HG03045 (cell line): ENCODE measurements at regions not wholly inside any gene's neighbourhood (a gene's known extent, or its start where the extent isn't known, plus 50 kb on each side); places are given as distances from the start of the nearest gene placed in this dataset.

ENCODE experiments used
- ATAC-seq: cut with Tn5 transposase; IDR thresholded peaks from one replicate; pipeline ENCODE4 v1.9.1; 2021; ENCODE audit warnings: mild to moderate bottlenecking, moderate library complexity; ENCODE audit not compliant: unreplicated experiment

- ATAC-seq: peak; percentile 98
These were observed 286.2 kb upstream of the TRIB2 start for GRCh38 chr2:12430407-12431133.

DNA sequence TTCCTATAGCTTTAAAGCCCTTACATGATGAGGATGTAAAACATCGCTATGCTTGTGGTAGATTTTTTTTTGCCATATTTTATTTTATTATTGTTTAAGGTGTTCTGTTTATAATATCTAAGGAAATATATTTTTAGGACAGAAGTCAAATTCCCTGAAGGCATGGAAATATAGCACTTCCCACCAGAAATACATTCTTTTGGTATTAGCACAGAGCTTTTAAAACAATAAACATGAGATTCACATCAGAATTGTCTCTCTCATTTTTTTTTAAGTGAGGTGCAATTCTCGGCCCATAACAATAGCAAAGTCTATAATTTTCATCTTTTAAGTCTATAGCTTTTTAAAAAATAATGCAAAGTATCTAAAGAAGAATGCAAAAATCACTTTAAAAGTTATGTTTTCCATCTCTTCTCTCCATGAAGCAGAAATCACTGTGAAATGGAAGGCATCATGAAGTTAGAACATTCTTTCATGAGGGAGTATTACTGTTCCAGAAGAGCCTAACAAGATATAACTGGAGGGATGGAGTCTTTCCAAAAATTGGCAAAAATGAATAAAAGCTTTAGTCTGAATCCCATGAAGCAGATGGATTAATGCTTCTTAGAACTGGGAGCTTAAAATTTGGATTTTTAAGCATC is 283.6 kb upstream of the TRIB2 start:
- ATAC-seq: no peak

GRCh38 chr2:12433626-12433990 is 283.1 kb upstream of the TRIB2 start:
- ATAC-seq: no peak

GRCh38 chr2:12434630-12435098 is 282.1 kb upstream of the TRIB2 start:
- ATAC-seq: no peak

- no peak for ATAC-seq
These were observed 281.1 kb upstream of the TRIB2 start for GRCh38 chr2:12435430-12436222.

DNA sequence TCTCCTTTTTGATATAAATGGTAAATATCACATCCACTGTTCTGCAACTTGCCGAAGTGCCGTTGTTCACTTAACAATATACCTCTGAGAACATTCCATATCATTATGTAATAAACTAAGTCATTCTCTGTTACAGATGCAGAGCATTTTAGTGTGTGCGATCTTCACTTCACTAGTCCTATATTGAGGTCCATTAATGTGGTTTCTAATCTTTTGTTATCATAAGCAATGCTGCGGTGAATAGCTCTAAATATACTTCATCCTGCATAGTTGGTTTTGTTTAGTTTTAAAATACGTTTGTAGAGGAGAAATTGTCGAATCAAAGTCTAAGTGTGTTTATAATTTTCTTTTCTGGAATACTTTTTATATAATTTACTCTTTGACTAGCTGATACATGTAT is 280.3 kb upstream of the TRIB2 start:
- no peak for ATAC-seq

- ATAC-seq: no peak
These were observed 279.7 kb upstream of the TRIB2 start for GRCh38 chr2:12436935-12437561.

- no peak for ATAC-seq
These were observed 276.0 kb upstream of the TRIB2 start for GRCh38 chr2:12440731-12441130.

GRCh38 chr2:12441750-12442475 is 274.8 kb upstream of the TRIB2 start:
- no peak for ATAC-seq

DNA sequence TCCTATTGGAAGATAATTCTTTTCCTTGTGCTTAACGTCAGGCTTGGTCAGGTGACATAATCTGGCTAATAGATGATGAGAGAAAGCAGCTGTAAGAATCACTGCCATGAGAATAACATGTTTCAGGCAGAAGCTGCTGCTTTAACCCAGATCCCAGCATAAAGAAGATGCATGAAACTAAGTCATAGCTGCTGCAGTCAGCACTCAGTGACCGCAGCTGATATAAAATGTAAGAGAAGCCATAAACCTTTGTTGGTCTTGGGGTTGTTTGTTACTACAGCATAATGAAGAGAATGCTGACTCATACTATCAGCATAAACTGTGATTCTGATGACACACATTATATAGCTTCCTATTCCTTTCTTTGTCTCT is 274.3 kb upstream of the TRIB2 start:
- ATAC-seq: no peak

- ATAC-seq: no peak
These were observed 267.8 kb upstream of the TRIB2 start for GRCh38 chr2:12448846-12449505.

GRCh38 chr2:12451726-12452125 is 265.0 kb upstream of the TRIB2 start:
- ATAC-seq: no peak

DNA sequence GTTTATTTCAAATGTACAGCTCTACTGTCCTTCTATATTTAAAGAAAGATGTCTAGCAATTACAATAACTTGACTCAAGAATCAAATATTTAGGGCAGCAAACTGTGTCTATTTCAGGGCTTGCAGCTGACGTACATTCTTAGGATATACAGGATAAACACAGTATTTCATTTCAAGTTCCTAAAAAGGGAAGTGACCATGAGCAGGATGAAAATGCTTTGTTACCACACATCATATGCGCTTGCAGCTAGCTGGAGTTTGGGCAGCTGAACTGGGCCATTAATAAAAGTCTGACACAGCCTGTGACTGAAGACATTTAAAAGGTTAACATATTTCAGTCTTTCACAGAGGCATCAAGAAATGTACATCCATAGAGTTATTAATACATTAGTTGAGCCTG is 264.6 kb upstream of the TRIB2 start:
- ATAC-seq: no peak

DNA sequence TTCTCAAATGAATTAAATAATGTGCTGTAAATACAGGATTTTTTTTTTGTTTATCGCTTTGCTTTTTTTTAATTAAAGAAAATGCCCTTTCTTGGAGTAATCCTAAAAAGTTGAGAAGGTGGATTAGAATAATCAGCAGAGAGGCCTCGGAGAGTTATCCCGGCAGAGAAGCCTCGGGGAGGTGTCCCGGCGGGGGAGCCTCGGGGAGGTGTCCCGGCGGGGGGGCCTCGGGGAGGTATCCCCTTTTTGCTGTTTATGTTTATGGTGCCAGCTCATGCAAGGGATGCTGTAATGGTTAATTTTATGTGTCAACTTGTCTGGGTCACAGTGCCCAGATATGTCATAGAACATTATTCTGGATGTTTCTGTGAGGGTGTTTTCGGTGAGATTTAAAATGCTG is 263.0 kb upstream of the TRIB2 start:
- ATAC-seq: no peak

DNA sequence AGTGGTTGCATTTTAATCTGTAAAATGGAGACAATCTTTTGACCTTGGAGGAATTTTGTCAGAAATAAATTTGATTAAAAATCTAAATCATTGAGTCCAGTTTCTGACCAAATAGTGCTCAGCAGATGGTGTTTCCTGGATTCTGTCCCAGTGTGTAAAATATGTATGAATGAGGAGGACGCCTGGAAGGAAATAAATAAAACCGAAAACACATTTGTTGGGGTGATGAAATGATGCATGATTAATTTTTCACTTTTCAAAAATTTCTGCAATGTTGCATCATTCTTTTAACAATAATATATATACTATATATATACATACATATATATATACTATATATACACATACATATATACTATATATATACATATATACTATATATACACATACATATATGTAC is 261.1 kb upstream of the TRIB2 start:
- ATAC-seq: no peak

GRCh38 chr2:12456293-12457106 is 260.2 kb upstream of the TRIB2 start:
- ATAC-seq: peak; percentile 93

DNA sequence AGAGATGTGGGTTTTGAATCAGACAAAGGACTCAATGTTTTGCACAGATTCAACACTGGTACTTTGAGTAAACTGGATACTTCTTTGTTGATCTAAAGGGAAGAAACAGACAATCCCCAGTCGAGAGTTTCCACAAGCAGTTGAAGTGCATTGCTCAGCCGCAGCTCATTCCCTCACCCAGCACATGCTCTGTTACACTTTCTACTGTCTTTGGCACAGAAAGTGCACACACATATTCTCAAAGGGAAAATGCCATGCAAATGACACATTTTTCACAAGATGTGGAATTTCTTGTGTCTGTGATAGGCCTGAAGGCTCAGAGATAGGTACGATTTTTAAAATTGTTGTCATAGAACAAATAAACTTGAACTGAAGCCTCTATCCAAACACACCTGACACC is 258.9 kb upstream of the TRIB2 start:
- no peak for ATAC-seq

DNA sequence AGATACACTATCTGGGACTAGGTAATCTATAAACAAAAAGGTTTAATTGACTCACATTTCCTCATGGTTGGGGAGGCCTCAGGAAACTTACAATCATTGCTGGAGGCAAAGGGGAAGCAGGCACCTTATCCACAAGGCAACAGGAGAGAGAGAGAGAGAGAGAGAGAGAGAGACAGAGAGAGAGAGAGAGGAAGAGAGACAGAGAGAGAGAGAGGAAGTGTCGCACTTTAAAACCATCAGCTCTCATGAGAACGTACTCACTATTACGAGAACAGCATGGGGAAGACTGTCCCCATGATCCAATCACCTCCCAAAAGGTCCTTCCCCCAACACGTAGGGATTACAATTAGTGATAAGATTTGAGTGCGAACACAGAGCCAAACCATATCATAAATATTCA is 253.5 kb upstream of the TRIB2 start:
- ATAC-seq: no peak

DNA sequence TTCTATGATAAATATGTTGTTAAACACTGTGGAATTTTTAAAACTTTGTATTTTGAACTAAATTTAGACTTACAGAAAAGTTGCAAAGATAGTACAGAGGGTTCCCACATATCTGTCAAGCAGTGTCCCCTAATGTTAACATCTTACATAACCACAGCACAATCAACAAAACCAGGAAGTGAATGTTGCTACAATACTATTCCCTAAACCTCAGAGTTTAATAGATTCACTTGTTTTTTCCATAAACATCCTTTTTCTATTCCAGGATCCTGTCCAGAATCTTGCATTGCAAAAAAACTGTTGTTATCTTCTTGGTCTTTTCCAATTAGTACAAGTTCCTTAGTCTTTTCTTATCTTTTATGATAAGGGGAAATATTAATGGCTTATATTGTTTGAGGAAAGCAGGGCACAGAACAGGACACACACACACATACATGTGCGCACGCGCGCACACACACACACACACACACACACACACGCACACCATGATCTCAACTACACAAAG is 251.1 kb upstream of the TRIB2 start:
- ATAC-seq: no peak
